ENCODE measurements at regions not wholly inside any gene's neighbourhood (a gene's known extent, or its start where the extent isn't known, plus 50 kb on each side); places are given as distances from the start of the nearest gene placed in this dataset.

DNA sequence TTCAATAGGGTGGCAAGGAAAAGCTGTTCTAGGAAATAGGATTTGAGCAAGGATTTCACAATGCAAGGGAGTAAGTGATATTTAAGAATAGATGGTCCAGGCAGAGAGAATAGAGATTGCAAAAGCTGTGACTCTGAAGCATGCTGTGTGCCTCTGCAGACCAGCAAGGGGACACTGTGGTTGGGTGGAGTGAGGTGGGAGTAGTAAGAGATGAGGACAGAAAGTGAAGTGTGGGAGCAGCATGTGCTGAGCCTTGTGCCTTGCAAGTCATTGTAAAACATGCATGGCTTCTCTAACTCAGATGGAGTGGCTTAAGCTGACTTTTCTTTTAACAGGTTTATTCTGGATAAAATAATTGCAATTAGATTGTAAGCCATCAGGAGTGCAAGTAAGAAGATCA is 442.4 kb downstream of the CCSER2 start:
- no peak for ATAC-seq (replicated peaks in 6 of 8)
- no peak overlapping the region for H3K27ac ChIP-seq
- H3K4me1 ChIP-seq (replicated peaks in 1 of 2), result no peaks in the 10 kb centered on the region
- no peak overlapping the region for H3K4me3 ChIP-seq
- in situ Hi-C loops (cut with MboI; ENCODE audit: low pct_unique_long_range_greater_than_20kb in 2 of 9, low sequenced_read_pairs in 9 of 9, unreplicated experiment in 9 of 9), result no loop called here

DNA sequence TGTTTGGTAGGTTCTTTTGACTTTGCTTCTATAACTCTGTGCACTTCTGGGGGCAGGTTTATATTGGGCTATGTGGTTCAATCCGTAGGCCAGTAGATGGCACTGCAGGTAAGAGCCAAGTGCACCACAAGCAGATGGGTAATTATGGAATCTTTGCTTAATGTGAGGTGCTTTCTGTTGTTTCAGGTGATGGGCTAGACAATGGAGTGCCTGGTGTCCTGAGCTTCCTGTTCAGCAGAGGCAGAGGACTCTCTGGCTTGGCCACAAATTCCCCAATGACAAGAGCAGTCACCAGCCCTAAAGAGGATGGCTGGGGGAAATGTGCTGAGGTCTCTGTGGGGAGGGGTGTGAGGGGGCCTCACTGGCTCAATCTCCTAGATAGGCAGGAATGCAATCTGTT is 455.0 kb downstream of the CCSER2 start:
- 0 to 20% (median 0%) methylated on average over 1 of the region's 1 CpG; no CpG with 5 or more reads in 5 of the 10 experiments for WGBS, 10 experiments
- Histone ChIP-seq H3K4me1 (replicated peaks in 1 of 2) (peaks cover 0 to 5% of the 10 kb centered on the region in 2 donors), H3K27ac (no peak overlapping the region), H3K4me3 (no peak overlapping the region)
- in situ Hi-C loops (cut with MboI; ENCODE audit: low pct_unique_long_range_greater_than_20kb in 2 of 9, low sequenced_read_pairs in 9 of 9, unreplicated experiment in 9 of 9), result no loop called here
- peak; percentile 48 to 91 (median 76) for ATAC-seq (replicated peaks in 6 of 8)

GRCh38 chr10:84783909-84784308 is 455.5 kb downstream of the CCSER2 start:
- ATAC-seq (replicated peaks in 6 of 8), result no peak
- in situ Hi-C loops (cut with MboI; ENCODE audit: low pct_unique_long_range_greater_than_20kb in 2 of 9, low sequenced_read_pairs in 9 of 9, unreplicated experiment in 9 of 9), result no loop called here

GRCh38 chr10:84784749-84785148 is 456.4 kb downstream of the CCSER2 start:
- H3K4me1 ChIP-seq (replicated peaks in 1 of 2), result peaks cover 0 to 5% of the 10 kb centered on the region in 2 donors
- no peak overlapping the region for H3K27ac ChIP-seq
- no peak for ATAC-seq (replicated peaks in 6 of 8)
- H3K4me3 ChIP-seq, result no peak overlapping the region
- in situ Hi-C loops (cut with MboI; ENCODE audit: low pct_unique_long_range_greater_than_20kb in 2 of 9, low sequenced_read_pairs in 9 of 9, unreplicated experiment in 9 of 9), result no loop called here

More at GRCh38 chr10:84783909-84784308, 455.5 kb downstream of the CCSER2 start:
- Histone ChIP-seq H3K4me3 (no peak overlapping the region), H3K4me1 (replicated peaks in 1 of 2) (peaks cover 0 to 5% of the 10 kb centered on the region in 2 donors), H3K27ac (no peak overlapping the region)

DNA sequence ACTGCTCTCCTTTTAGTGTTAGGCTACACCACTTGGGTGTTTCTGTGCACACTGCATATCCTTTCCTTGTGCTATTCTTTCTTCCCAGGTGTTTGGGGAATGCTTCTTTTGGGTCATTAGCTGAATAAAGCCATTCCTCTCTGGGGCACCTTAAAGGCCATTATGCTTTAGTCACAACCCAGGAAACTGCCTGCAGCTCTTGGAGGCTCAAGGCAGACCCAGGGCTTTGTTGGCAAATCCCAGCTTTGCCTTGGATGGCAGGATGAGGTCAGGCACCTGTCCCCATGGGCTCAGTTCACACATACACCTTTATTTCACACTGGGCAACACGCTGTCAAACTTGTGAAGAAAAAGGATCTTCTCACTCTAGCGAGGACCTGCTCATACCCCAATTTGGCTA is 460.6 kb downstream of the CCSER2 start:
- Histone ChIP-seq H3K4me1 (replicated peaks in 1 of 2) (no peaks in the 10 kb centered on the region), H3K4me3 (no peak overlapping the region), H3K27ac (no peak overlapping the region)
- WGBS, 10 experiments, result 0 to 100% (median 83%) methylated on average over 1 of the region's 2 CpGs; no CpG with 5 or more reads in 5 of the 10 experiments
- ATAC-seq (replicated peaks in 6 of 8), result no peak
- in situ Hi-C loops (cut with MboI; ENCODE audit: low pct_unique_long_range_greater_than_20kb in 2 of 9, low sequenced_read_pairs in 9 of 9, unreplicated experiment in 9 of 9), result no loop called here

DNA sequence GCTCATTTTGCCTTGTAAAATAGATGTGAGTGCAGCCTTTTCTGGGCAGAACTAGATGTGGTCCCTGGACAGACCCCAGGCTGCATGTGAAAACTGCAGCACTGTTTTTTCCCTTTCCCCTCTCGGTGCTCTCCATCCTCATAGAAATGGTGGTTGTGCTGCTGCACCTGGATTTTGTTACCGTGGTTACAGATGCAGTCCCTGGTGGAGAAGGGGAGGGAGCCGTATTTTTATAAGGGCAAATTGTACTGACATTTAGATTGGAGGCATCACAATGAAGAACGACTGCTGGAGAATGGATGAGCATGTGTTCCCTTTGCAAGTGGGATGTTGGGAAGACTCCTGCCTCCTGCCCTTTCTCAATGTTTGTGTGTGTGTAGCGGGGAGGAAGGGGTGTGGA is 469.9 kb downstream of the CCSER2 start:
- WGBS, 10 experiments, result 10 to 67% (median 53%) methylated on average over 1 to 5 of the region's 5 CpGs; no CpG with 5 or more reads in 3 of the 10 experiments
- no peak overlapping the region for H3K4me3 ChIP-seq
- H3K4me1 ChIP-seq (replicated peaks in 1 of 2), result peaks cover 6 to 8% of the 10 kb centered on the region in 2 donors
- H3K27ac ChIP-seq, result no peak overlapping the region
- peak in 5 of 8 experiments; percentile 33 to 81 (median 50) for ATAC-seq (replicated peaks in 6 of 8)
- in situ Hi-C loops (cut with MboI; ENCODE audit: low pct_unique_long_range_greater_than_20kb in 2 of 9, low sequenced_read_pairs in 9 of 9, unreplicated experiment in 9 of 9), result no loop called here

GRCh38 chr10:84801156-84801555 is 472.8 kb downstream of the CCSER2 start:
- in situ Hi-C loops (cut with MboI; ENCODE audit: low pct_unique_long_range_greater_than_20kb in 2 of 9, low sequenced_read_pairs in 9 of 9, unreplicated experiment in 9 of 9), result no loop called here
- H3K4me3 ChIP-seq, result no peak overlapping the region
- no peak for ATAC-seq (replicated peaks in 6 of 8)
- peaks cover 6 to 8% of the 10 kb centered on the region in 2 donors for H3K4me1 ChIP-seq (replicated peaks in 1 of 2)
- 0 to 100% (median 58%) methylated on average over 1 to 2 of the region's 2 CpGs; no CpG with 5 or more reads in 2 of the 10 experiments for WGBS, 10 experiments
- no peak overlapping the region for H3K27ac ChIP-seq

DNA sequence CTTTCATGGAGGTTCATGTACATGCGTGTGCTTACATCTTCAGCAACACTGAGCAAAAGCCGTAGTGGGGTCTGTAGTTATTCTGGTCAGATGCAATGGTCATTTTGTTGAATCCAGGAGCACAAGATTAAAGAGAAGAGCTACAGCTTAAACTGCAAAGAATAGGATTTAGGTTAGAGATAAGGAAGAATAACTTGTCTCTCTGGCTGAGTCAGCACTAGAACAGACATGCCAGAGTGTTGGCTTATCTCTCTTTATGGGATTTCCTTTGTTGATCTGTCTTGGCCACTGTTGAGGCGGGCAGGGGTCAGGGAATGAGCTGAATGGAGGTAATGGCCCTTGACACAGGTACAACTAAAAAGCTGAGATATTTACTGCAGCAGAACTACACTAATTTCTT is 473.5 kb downstream of the CCSER2 start:
- 0 to 100% (median 80%) methylated on average over 1 to 3 of the region's 3 CpGs; no CpG with 5 or more reads in 3 of the 10 experiments for WGBS, 10 experiments
- in situ Hi-C loops (cut with MboI; ENCODE audit: low pct_unique_long_range_greater_than_20kb in 2 of 9, low sequenced_read_pairs in 9 of 9, unreplicated experiment in 9 of 9), result no loop called here
- Histone ChIP-seq H3K4me1 (replicated peaks in 1 of 2) (peaks cover 6 to 8% of the 10 kb centered on the region in 2 donors), H3K27ac (no peak overlapping the region), H3K4me3 (no peak overlapping the region)
- no peak for ATAC-seq (replicated peaks in 6 of 8)

DNA sequence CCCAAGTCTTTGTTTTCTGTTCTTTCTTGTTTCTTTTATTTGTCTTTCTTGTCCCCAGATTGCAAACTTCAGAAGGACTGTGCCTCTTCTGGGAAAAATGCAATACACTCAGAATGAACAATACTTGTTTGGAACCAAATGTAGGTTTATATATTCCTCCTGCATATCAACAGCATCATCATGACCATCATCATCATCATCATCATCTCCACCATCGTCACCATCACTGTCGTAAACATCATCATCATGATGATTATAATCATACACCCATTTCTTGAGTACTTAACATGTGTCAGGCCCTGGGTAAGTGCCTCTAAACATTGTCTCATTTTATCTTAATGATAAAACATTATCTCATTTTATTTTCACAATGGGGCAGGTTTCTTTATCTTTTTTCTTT is 476.8 kb downstream of the CCSER2 start:
- 0 to 100% (median 58%) methylated on average over 1 to 2 of the region's 2 CpGs; no CpG with 5 or more reads in 1 of the 10 experiments for WGBS, 10 experiments
- Histone ChIP-seq H3K4me3 (no peak overlapping the region), H3K27ac (no peak overlapping the region), H3K4me1 (replicated peaks in 1 of 2) (no peaks in the 10 kb centered on the region)
- ATAC-seq (replicated peaks in 6 of 8), result no peak
- in situ Hi-C loops (cut with MboI; ENCODE audit: low pct_unique_long_range_greater_than_20kb in 2 of 9, low sequenced_read_pairs in 9 of 9, unreplicated experiment in 9 of 9), result no loop called here

- ATAC-seq (replicated peaks in 6 of 8), result peak in 1 of 8 experiments; percentile 60
- H3K27ac ChIP-seq, result no peak overlapping the region
- in situ Hi-C loops (cut with MboI; ENCODE audit: low pct_unique_long_range_greater_than_20kb in 2 of 9, low sequenced_read_pairs in 9 of 9, unreplicated experiment in 9 of 9), result no loop called here
- 7 to 65% (median 26%) methylated on average over 2 to 5 of the region's 5 CpGs; no CpG with 5 or more reads in 1 of the 10 experiments for WGBS, 10 experiments
- no peak overlapping the region for H3K4me3 ChIP-seq
- peaks cover 3 to 12% of the 10 kb centered on the region in 2 donors for H3K4me1 ChIP-seq (replicated peaks in 1 of 2)
Observed at GRCh38 chr10:84811113-84811512, 482.7 kb downstream of the CCSER2 start.

GRCh38 chr10:84818961-84819360 is 490.6 kb downstream of the CCSER2 start:
- ATAC-seq (replicated peaks in 6 of 8), result no peak
- 8 to 90% (median 67%) methylated on average over 1 to 3 of the region's 3 CpGs; no CpG with 5 or more reads in 5 of the 10 experiments for WGBS, 10 experiments
- in situ Hi-C loops (cut with MboI; ENCODE audit: low pct_unique_long_range_greater_than_20kb in 2 of 9, low sequenced_read_pairs in 9 of 9, unreplicated experiment in 9 of 9), result no loop called here
- no peak overlapping the region for H3K4me3 ChIP-seq
- H3K4me1 ChIP-seq (replicated peaks in 1 of 2), result no peaks in the 10 kb centered on the region
- H3K27ac ChIP-seq, result no peak overlapping the region

- Histone ChIP-seq H3K4me1 (replicated peaks in 1 of 2) (no peaks in the 10 kb centered on the region), H3K4me3 (no peak overlapping the region), H3K27ac (no peak overlapping the region)
- ATAC-seq (replicated peaks in 6 of 8), result peak in 3 of 8 experiments; percentile 66 to 89 (median 74)
- in situ Hi-C loops (cut with MboI; ENCODE audit: low pct_unique_long_range_greater_than_20kb in 2 of 9, low sequenced_read_pairs in 9 of 9, unreplicated experiment in 9 of 9), result no loop called here
- WGBS, 10 experiments, result 0 to 100% (median 55%) methylated on average over 1 to 3 of the region's 3 CpGs
Observed at GRCh38 chr10:84820120-84820519, 491.7 kb downstream of the CCSER2 start.

GRCh38 chr10:84820596-84820995 is 492.2 kb downstream of the CCSER2 start:
- Histone ChIP-seq H3K4me1 (replicated peaks in 1 of 2) (peaks cover 0 to 3% of the 10 kb centered on the region in 2 donors), H3K27ac (no peak overlapping the region), H3K4me3 (no peak overlapping the region)
- ATAC-seq (replicated peaks in 6 of 8), result peak in 3 of 8 experiments; percentile 42 to 64 (median 48)
- in situ Hi-C loops (cut with MboI; ENCODE audit: low pct_unique_long_range_greater_than_20kb in 2 of 9, low sequenced_read_pairs in 9 of 9, unreplicated experiment in 9 of 9), result no loop called here
- 0 to 100% (median 53%) methylated on average over 1 to 2 of the region's 2 CpGs; no CpG with 5 or more reads in 2 of the 10 experiments for WGBS, 10 experiments

DNA sequence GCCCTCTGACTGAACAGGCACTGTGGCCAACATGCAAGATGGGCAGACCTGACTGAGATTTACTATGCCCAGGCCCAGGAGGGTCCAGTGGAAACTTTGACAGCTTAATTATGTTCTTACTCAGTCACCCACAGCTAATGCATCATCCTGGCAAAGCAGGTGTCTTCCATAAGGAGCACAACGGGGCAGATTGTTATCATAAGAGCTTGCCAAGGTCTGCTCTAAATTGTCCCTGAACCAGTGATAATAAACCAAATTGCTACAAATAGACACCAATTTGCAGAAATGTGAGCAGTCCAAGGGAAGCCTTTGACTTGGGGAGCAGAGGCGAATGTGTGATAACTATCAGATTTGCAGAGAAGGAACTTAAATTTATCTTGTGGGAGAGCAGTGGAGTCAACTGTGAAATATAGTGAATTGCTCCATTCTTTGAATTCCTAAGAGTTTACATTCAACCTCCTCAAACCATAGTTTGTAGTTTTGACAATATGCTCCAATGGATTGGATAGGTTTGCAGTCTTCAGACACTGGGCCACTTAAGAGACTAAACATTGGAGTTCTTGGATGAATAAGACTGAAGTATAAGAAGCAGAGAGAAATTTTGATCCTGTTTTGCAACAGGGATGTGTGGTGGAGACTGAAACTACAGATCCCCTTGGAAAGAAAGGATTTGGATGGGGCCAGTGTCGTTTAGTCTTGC is 494.7 kb downstream of the CCSER2 start:
- Histone ChIP-seq H3K27ac (no peak overlapping the region), H3K4me1 (replicated peaks in 1 of 2) (peaks cover 0 to 6% of the 10 kb centered on the region in 2 donors), H3K4me3 (no peak overlapping the region)
- 0 to 96% (median 78%) methylated on average over 2 to 3 of the region's 3 CpGs; no CpG with 5 or more reads in 4 of the 10 experiments for WGBS, 10 experiments
- in situ Hi-C loops (cut with MboI; ENCODE audit: low pct_unique_long_range_greater_than_20kb in 2 of 9, low sequenced_read_pairs in 9 of 9, unreplicated experiment in 9 of 9), result no loop called here
- no peak for ATAC-seq (replicated peaks in 6 of 8)
